Tibial nerve (tissue), 4 donors: ENCODE measurements at regions not wholly inside any gene's neighbourhood (a gene's known extent, or its start where the extent isn't known, plus 50 kb on each side); places are given as distances from the start of the nearest gene placed in this dataset.

Experiments used
- DNase-seq, 2 donors: peaks; one replicate each; pipeline ENCODE4 v3.0.0-alpha.2; 2019; ENCODE audit warnings: low spot score in 2 of 2
- H3K27ac ChIP-seq, 4 donors: fragments of 200-600 bp; sonication (generic) in 3 of 4; one replicate each; pipeline ENCODE4 v1.5.1; 2017 to 2019; ENCODE audit warnings: mild to moderate bottlenecking in 1 of 4
- H3K27me3 ChIP-seq, 2 donors: fragments of 200-600 bp; sonication (generic) in 1 of 2; one replicate each; pipeline versions ENCODE4 v1.5.1 to v1.6.0; 2017 to 2019
- H3K36me3 ChIP-seq, 3 donors: fragments of 200-600 bp; sonication (generic); one replicate each; pipeline ENCODE4 v1.5.1; 2018 to 2019
- H3K4me1 ChIP-seq, 4 donors: fragments of 200-600 bp; sonication (generic) in 3 of 4; one replicate each; pipeline ENCODE4 v1.5.1; 2017 to 2019
- H3K4me3 ChIP-seq, 4 donors: fragments of 200-600 bp; sonication (generic) in 3 of 4; one replicate each; pipeline ENCODE4 v1.5.1; 2017 to 2019; ENCODE audit warnings: mild to moderate bottlenecking in 1 of 4, moderate library complexity in 1 of 4
- H3K9me3 ChIP-seq, 4 donors: fragments of 200-600 bp; sonication (generic) in 3 of 4; one replicate each; pipeline ENCODE4 v1.5.1; 2017 to 2019
- CTCF ChIP-seq, 5 experiments: fragments of 200-600 bp in 3 of 5; fragments of 450-650 bp in 2 of 5; sonication (generic) in 3 of 5; IDR thresholded peaks; one replicate each; pipeline ENCODE4 v1.5.1; 2016 to 2019; ENCODE audit warnings: antibody characterized with exemption in 5 of 5, mild to moderate bottlenecking in 3 of 5, moderate library complexity in 2 of 5
- EP300 ChIP-seq, 2 donors: sonication (generic); formaldehyde crosslinking; IDR thresholded peaks; one replicate each; pipeline ENCODE4 v1.6.1; 2017; ENCODE audit warnings: antibody characterized with exemption in 2 of 2, mild to moderate bottlenecking in 1 of 2
- POLR2A ChIP-seq, 2 donors: fragments of 450-650 bp; IDR thresholded peaks; one replicate each; pipeline ENCODE4 v1.6.1; 2017; ENCODE audit warnings: antibody characterized with exemption in 2 of 2, mild to moderate bottlenecking in 2 of 2, moderate library complexity in 2 of 2
- WGBS, 2 donors: methylation state at CpG; one replicate each; pipeline ENCODE4 v1.1.5; 2018; 5-methylcytosine and 5-hydroxymethylcytosine counted together

- 54% methylated on average over 2 of the region's 2 CpGs for WGBS, 2 donors
- no peak overlapping the region for H3K4me3 ChIP-seq
- no peak for TF ChIP-seq EP300 (IDR thresholded peaks at IDR 0.05)
- TF ChIP-seq CTCF (IDR thresholded peaks at IDR 0.05), result no peak
- TF ChIP-seq POLR2A (IDR thresholded peaks at IDR 0.05), result no peak
- DNase-seq, result no peak
- no peaks in the 10 kb centered on the region for H3K27me3 ChIP-seq
- H3K36me3 ChIP-seq, result no peaks in the 10 kb centered on the region
- no peaks in the 10 kb centered on the region for H3K4me1 ChIP-seq
- no peak overlapping the region for H3K27ac ChIP-seq
- H3K9me3 ChIP-seq, result no peaks in the 10 kb centered on the region
Measured at GRCh38 chr10:83953589-83953988, 185.7 kb upstream of the GHITM start.

- no peak for DNase-seq
- Histone ChIP-seq H3K9me3 (no peaks in the 10 kb centered on the region), H3K27ac (no peak overlapping the region), H3K4me3 (no peak overlapping the region), H3K4me1 (no peaks in the 10 kb centered on the region), H3K27me3 (no peaks in the 10 kb centered on the region), H3K36me3 (no peaks in the 10 kb centered on the region)
- TF ChIP-seq EP300 (IDR thresholded peaks at IDR 0.05) (no peak), POLR2A (IDR thresholded peaks at IDR 0.05) (no peak), CTCF (IDR thresholded peaks at IDR 0.05) (no peak)
- 45 to 48% methylated on average over 4 of the region's 4 CpGs for WGBS, 2 donors
Measured at GRCh38 chr10:83954193-83954799, 185.0 kb upstream of the GHITM start.

GRCh38 chr10:83955406-83955805 is 183.9 kb upstream of the GHITM start:
- Histone ChIP-seq H3K27me3 (no peaks in the 10 kb centered on the region), H3K4me3 (no peak overlapping the region), H3K27ac (no peak overlapping the region), H3K9me3 (no peaks in the 10 kb centered on the region), H3K4me1 (no peaks in the 10 kb centered on the region), H3K36me3 (no peaks in the 10 kb centered on the region)
- no peak for DNase-seq
- 45 to 60% methylated on average over 2 of the region's 2 CpGs for WGBS, 2 donors
- TF ChIP-seq CTCF (IDR thresholded peaks at IDR 0.05) (no peak), POLR2A (IDR thresholded peaks at IDR 0.05) (no peak), EP300 (IDR thresholded peaks at IDR 0.05) (no peak)

- no peaks in the 10 kb centered on the region for H3K4me1 ChIP-seq
- H3K27me3 ChIP-seq, result no peaks in the 10 kb centered on the region
- H3K4me3 ChIP-seq, result no peak overlapping the region
- WGBS, 2 donors, result 72 to 78% methylated on average over 4 of the region's 4 CpGs
- H3K36me3 ChIP-seq, result no peaks in the 10 kb centered on the region
- no peaks in the 10 kb centered on the region for H3K9me3 ChIP-seq
- no peak overlapping the region for H3K27ac ChIP-seq
- DNase-seq, result no peak
- TF ChIP-seq POLR2A (IDR thresholded peaks at IDR 0.05), result no peak
- no peak for TF ChIP-seq EP300 (IDR thresholded peaks at IDR 0.05)
- no peak for TF ChIP-seq CTCF (IDR thresholded peaks at IDR 0.05)
Measured at GRCh38 chr10:83957168-83957947, 182.0 kb upstream of the GHITM start.

- WGBS, 2 donors, result 75 to 85% methylated on average over 3 of the region's 3 CpGs
- TF ChIP-seq EP300 (IDR thresholded peaks at IDR 0.05) (no peak), CTCF (IDR thresholded peaks at IDR 0.05) (no peak), POLR2A (IDR thresholded peaks at IDR 0.05) (no peak)
- DNase-seq, result no peak
- H3K4me3 ChIP-seq, result no peak overlapping the region
- H3K36me3 ChIP-seq, result no peaks in the 10 kb centered on the region
- no peak overlapping the region for H3K27ac ChIP-seq
- no peaks in the 10 kb centered on the region for H3K9me3 ChIP-seq
- H3K4me1 ChIP-seq, result no peaks in the 10 kb centered on the region
- no peaks in the 10 kb centered on the region for H3K27me3 ChIP-seq
Measured at GRCh38 chr10:83959328-83959727, 180.0 kb upstream of the GHITM start.
